ENCODE measurements at regions not wholly inside any gene's neighbourhood (a gene's known extent, or its start where the extent isn't known, plus 50 kb on each side); places are given as distances from the start of the nearest gene placed in this dataset.

DNA sequence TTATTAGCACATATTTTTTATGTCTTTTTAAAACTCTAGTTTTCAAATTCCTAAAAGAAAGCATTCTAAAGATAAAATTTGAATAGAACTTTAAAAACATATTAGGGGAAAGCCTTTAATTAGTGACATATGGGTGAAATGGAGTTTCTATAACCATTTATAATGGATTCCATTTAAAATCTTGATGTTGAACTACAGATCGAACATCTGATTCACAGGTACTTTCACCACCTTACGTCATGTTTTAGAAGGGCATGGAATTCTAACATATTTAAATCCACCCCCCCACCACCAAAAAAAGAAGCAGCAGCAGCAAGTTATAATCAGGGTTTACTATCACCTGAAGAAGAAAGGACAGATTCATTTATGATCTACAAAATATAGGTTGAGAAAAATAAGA is 298.4 kb downstream of the SMOC2 start:
- TF ChIP-seq, protein P1, sequence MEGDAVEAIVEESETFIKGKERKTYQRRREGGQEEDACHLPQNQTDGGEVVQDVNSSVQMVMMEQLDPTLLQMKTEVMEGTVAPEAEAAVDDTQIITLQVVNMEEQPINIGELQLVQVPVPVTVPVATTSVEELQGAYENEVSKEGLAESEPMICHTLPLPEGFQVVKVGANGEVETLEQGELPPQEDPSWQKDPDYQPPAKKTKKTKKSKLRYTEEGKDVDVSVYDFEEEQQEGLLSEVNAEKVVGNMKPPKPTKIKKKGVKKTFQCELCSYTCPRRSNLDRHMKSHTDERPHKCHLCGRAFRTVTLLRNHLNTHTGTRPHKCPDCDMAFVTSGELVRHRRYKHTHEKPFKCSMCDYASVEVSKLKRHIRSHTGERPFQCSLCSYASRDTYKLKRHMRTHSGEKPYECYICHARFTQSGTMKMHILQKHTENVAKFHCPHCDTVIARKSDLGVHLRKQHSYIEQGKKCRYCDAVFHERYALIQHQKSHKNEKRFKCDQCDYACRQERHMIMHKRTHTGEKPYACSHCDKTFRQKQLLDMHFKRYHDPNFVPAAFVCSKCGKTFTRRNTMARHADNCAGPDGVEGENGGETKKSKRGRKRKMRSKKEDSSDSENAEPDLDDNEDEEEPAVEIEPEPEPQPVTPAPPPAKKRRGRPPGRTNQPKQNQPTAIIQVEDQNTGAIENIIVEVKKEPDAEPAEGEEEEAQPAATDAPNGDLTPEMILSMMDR (IDR thresholded peaks at IDR 0.05): no peak
- TF ChIP-seq POLR2AphosphoS5 (IDR thresholded peaks at IDR 0.05) (no peak), POLR2A (IDR thresholded peaks at IDR 0.05) (no peak)

Measured in stomach (tissue), 4 donors.